ENCODE measurements at regions not wholly inside any gene's neighbourhood (a gene's known extent, or its start where the extent isn't known, plus 50 kb on each side); places are given as distances from the start of the nearest gene placed in this dataset.

GRCh38 chr6:138550346-138550767 lies 51.1 kb upstream of the NHSL1 start:
- no peak for DNase-seq (ENCODE audit: low spot score)

DNA sequence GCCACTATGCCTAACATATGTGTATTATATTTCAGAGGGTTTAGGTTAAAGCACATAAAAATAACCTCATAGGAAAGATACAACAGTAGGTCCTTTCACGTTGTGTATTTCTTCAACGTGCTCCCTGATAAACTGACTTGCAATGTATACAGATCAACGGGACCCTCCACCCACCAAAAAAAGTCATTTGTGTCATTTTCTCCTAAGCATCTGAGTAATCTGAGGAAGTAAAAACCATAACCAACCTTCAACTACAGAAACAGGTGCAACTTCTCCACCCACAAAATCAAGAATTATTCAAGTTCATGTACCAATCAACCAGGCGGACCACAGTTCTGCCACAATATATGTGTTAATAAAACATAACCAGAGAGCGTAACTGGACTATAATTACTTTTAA lies 54.9 kb upstream of the NHSL1 start:
- DNase-seq (ENCODE audit: low spot score), result no peak

DNA sequence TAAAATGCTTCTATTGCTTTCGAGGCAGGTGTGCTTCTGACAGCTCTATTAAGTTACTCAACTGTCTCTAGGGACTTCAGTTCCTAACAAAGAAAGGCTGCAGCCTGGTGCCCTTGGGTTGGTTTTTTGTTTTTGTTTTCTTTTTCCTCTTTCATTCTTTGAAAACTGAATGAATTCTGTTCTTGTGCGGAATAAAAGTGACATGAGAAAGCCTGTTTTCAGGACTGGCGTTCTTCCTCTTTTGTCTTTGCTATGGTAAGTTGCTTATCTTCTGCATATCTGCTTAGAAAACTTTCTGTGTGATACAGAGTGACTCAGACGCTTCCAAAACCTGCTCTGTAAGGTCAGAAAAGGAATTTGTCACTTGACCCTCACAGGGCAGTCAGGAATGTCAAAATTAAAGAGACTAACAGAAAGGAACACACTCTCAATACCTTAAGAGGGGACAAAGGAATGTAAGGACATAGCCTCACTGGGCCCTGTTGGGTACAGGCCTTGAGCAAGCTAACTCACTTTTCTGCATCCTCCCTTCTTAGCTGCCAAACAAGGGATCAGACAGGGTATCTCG lies 56.2 kb upstream of the NHSL1 start:
- no peak for DNase-seq (ENCODE audit: low spot score)

- no peak for DNase-seq (ENCODE audit: low spot score)
These were observed 57.9 kb upstream of the NHSL1 start for GRCh38 chr6:138557147-138557546.

DNA sequence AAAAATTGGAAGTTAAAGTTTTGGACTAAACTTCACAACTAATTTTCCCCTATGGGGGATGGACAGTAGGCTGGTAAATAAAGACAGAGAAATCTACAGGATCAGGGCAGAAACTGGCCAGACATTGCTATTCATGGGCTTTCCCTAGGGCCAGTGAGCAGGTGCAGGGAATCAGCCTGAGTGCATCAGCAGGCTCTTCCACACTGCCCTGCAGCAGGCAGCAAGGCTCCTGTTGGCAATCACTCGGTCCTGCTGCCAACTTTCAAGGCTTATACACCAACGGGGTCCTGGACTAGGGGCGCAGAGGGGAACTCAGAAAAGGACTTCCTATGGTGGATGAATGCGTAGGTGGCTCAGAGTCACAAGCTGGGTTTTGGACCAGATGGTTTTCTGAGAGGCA lies 59.8 kb upstream of the NHSL1 start:
- DNase-seq (ENCODE audit: low spot score), result no peak

DNA sequence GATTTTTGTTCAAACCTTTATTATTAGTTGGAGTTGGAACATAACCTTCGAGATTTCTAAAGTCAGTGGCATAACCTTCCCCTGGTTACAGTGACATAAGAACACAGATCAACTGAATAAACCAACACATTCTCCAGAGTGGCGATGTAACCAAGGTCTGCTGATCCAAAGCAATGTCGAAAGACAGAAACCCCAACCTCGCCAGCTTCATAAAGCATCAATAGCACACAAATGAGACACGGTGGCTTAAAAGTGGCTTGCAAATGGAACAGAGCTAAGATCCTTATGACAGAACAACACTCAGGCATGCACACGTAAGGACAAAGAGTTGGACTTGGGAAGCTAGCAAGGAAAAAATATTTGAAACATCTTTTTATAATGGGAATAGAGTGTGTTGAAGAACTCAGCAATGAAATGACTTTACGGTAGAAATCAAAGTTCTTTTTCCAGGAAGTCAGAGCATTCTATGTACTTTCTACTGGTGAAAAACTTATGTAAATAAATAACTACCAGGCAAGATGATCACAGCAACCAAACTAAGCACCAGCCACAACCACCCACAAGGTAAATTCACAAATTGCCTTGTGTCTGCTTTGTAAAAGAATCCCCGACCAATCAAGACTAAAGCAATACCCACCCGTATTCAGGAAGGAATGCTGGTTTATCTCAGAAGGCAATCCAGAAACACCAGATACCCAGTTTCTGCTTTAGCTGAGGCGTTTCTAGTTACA lies 61.0 kb upstream of the NHSL1 start:
- no peak for DNase-seq (ENCODE audit: low spot score)

DNA sequence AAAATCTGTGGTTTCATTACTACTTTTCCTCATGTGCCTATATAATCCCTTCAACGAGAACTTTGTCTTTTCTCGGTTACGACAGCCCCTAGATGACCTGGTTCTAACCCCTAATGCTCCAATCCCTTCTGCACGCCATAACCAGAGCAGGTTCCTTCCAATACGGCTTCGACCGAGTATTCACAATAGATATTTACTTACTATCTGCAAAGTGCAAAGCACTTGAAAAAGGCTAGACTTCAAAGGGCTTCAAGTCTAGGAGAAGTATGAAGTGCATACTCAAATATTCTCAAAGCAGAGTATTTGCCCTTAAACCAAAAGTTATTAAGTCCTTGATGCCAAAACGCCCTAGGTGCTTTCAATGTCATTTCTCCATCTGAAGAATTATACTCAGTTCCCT lies 63.4 kb upstream of the NHSL1 start:
- DNase-seq (ENCODE audit: low spot score), result no peak

DNA sequence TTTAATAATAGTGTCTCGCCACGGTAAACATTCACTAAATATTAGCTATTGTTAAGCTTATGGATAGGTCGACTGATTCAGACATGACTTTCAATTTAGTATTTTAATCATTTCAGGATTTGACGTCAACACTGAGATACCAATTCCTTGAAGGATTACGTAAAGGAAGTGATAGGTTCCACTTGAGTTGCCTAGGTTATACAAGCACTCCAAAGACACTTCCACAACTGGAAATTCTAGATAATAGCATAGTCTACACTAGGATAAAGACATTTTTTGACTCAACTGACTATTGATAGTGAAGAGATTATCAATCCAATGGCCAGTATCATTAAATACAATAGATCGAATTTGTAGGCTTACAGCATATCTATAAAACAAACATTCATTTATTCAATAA lies 63.9 kb upstream of the NHSL1 start:
- DNase-seq (ENCODE audit: low spot score), result no peak

DNA sequence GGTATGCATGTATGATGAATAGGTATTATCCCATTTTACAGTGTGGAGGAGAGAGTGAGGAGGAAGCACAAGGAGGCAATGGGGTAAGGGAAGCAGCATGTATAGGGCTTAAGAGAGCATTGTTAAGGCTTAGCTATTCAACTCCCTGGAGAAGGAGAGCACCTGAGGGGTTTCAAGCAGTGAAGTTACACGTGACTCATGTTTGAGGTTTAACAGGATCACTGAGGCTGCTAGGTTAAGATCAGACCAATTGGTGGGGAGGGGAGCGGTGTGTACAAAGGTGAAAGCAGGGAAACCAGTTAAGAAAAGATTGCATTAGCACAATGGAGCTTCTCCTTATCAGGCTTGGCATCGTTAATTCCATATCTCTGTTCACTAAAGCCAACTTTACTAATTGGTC lies 64.4 kb upstream of the NHSL1 start:
- DNase-seq (ENCODE audit: low spot score), result no peak

- no peak for DNase-seq (ENCODE audit: low spot score)
These were observed 65.0 kb upstream of the NHSL1 start for GRCh38 chr6:138564170-138564721.

- DNase-seq (ENCODE audit: low spot score), result no peak
These were observed 67.8 kb upstream of the NHSL1 start for GRCh38 chr6:138567052-138567451.

DNA sequence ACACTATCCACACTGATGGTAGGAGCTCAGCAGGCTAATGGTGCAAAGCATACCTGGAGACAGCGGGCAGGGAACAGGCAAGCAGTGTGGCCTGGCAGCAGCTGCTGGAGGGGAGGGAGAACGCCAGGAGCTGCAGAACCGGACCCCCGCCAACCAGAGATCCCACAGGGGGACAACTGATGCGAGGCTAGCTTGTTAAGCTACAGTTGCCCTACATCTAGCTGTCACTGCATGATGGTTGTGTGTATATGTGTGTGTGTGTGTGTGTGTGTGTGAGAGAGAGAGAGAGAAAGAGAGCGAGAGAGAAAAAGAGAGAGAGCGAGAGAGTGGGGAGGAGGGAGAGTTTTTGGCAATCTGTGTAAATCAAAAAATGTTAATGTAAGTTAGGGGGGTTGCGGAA lies 69.7 kb upstream of the NHSL1 start:
- DNase-seq (ENCODE audit: low spot score), result no peak

DNA sequence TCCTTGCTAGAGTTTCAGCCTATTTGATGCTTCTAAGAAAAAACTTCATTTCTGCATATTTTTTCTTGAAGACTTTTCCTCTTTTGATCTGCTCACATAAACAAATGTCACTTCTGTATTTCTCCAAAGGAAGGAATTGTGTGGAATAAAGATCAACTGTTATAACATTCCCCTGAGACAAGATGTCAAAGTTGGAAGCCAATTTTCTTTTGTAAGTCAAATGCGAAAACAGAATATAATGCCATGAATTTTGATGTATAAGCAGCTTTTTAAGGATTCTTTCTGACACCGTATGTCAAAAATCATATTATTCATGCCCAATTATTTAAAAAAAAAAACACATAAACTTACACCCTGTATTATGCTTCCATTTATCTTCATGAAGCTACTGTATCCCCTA lies 70.3 kb upstream of the NHSL1 start:
- no peak for DNase-seq (ENCODE audit: low spot score)

DNA sequence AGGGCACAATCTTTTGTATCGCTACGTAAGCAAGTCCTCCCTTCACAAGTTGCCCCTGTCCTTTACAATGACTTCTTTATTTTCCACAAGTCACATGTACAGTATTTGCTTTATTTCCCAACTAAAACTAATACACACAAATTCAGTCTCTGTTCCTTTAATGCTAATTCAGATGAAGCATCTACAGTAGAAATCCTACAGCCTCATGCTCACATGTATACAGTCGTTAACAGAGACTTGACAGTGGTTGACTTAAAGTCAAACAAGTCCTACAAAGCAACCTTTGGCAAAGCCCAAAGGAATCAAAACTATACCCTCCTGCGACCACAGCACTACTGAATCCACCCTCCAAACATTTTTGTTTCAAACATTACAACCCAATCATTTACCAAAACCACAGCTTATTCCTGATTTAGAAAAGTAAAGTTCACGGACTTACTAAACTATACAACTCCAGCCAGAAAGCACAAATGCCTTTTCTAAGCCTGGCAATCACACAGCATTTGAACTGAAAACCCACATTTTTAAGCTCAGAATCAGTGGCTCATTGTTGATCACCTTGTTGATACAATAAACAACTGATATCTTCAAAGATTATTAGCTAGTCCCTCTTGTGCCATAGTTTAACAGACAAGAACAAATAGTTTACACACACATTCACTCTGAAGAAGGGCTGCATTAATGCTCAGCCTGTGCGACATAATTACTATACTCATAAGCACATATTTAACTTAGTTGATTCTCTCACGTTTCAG lies 70.9 kb upstream of the NHSL1 start:
- no peak for DNase-seq (ENCODE audit: low spot score)

DNA sequence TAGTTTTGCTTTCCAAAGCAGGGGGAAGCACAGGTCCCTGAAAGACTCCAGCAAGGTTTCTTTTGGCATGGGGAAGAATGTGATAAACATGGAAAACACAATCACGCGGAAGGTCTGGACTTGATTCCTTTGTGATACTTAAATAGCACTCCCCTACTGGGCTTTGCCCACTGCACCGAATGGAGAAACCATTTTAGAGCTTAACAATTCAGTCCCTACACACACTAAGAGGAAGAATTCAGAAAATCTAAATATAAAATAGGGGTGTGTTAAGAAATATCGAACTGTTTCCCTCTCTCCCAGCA lies 71.4 kb upstream of the NHSL1 start:
- DNase-seq (ENCODE audit: low spot score), result no peak

DNA sequence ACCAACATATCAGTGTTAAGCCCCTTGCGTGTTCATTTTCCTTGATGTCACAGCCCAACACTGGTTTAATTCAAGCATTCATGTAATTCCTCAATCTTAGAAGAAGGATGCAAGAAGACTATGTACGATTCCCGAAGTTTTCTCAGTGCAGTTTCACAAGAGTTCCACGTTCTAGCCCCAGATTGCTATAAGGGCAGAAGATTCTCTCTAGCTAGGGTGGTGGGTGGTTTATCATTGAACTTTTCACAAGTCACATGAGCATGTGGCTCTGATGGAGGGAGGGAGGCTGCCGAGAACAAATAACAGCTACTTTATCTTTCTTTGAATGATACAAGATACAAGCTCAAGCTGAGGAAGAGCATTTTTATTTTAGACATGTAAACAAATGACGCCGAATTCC lies 71.9 kb upstream of the NHSL1 start:
- DNase-seq (ENCODE audit: low spot score), result no peak

DNA sequence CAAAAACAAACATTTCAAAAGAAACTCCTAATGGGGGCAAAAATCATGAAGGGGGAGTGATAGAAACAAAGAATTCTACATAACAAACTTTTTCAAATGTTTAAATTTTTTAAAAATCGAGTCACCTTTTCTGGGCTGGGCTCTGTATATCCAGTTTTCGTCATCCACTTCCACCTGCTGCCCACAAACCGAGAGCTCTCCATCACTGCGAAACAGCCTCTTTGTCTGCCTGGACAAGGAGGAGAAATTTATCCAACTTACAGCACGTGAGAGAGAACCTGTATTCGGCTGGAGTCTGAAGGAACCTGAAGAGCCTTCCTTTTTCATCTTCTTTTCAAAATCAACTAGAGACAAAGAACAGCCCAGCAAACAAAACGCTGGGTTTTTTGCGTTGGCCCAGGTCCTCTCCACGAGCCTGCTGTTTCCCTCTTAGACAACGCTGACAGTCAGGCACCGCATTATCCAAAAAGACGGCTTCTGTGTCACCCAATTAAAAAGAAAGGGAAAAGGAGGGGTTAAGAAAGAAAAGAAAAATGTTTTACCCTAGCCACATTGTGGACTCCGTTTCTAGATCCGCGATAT lies 72.4 kb upstream of the NHSL1 start:
- no peak for DNase-seq (ENCODE audit: low spot score)

GRCh38 chr6:138572167-138572875 lies 73.0 kb upstream of the NHSL1 start:
- no peak for DNase-seq (ENCODE audit: low spot score)

DNA sequence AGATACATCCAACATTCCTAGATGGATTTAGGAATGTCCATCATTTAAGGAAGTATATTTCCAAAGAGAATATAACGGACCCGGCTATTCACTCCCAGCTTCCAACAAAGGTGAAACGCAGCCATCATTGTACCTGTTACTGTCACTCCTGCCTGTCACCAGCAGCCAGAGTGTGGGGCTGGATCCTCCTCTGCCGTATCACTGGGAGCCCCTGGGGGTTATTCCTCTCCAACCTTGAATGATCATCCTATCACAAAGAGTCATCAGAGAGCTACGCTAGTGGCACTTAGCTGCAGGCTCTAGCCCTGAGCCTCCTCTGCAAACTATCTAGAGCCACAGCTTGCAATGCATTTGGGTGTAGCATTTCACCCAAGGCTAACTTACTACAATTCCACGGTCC lies 73.6 kb upstream of the NHSL1 start:
- no peak for DNase-seq (ENCODE audit: low spot score)

- DNase-seq (ENCODE audit: low spot score), result no peak
These were observed 76.0 kb upstream of the NHSL1 start for GRCh38 chr6:138575257-138575656.

DNA sequence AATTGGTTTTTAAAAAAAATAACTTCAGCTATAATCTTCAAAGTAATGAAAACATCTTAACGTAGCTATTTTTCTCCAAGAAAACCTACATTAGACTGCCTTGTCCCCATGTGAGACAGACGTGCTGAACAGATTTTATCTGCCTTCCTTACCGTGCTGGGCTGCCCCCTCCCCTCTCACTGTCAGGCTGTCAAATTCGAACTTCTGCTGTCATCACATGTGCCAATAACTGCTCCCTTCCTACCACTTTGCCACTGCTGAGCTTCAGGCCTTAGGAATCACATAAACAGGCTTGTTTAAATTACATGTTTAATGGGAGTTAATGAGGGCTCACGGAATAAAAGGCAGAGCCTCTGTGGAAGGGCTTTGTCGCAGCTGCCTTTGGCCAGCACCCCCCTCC lies 77.0 kb upstream of the NHSL1 start:
- no peak for DNase-seq (ENCODE audit: low spot score)

DNA sequence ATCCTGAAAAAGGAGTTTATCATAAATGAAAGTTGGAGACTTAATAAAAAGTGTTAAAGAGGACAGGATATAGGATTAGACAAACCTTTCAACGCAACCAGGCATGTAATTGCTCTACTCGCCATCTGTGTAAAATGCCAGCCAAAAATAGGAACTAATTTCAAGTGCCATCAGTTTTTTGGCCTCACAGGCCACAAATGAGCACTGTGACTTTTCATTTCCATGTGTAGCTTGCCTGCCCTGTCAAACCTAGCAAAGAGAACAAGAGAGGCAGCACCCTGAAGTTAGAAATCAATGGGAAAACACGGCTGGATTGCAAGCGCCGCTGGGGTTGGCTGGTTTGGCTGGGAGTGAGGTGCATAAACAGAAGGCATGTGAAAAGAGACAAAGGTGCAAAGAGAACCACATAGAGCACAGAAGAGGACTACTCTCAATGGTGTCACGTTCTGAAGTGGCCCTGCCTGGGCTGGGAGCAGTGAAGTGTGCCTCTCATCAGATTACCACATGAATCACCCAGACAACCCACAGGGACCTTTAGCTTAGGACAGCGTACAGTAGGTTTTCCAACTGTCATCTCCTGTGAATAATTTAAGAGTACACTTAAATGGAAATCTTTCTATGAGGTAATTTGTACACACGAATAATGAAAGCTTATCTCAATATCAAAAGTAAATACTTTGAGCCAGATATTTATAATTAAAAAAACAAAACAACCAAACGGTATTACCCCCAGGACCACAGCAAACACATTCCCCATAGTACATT lies 78.0 kb upstream of the NHSL1 start:
- no peak for DNase-seq (ENCODE audit: low spot score)

Measured in RKO (cell line).